HG03108 (cell line): ENCODE measurements at regions not wholly inside any gene's neighbourhood (a gene's known extent, or its start where the extent isn't known, plus 50 kb on each side); places are given as distances from the start of the nearest gene placed in this dataset.

Source experiments
- ATAC-seq: cut with Tn5 transposase; IDR thresholded peaks from one replicate; pipeline ENCODE4 v1.9.1; 2021; ENCODE audit warnings: moderate library complexity; ENCODE audit not compliant: unreplicated experiment

DNA sequence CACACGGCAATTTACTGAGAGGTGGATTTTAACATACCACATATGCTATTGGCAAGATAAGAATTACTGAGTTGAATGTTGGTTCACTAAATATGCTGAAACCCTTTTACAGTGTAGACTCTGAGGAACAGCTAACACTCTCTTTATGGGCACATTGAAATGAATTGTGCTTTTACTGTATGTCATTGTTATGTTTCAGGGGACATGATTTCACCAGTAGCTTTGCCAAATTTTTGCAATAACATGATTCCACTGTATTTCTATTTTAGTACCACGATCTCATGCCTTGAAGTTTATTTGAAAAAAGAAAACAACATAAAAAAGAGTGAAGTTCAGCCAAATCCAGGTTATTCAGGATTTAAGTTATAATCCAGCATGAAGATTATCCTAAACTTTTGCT lies 188.5 kb downstream of the HLX start:
- no peak for ATAC-seq

DNA sequence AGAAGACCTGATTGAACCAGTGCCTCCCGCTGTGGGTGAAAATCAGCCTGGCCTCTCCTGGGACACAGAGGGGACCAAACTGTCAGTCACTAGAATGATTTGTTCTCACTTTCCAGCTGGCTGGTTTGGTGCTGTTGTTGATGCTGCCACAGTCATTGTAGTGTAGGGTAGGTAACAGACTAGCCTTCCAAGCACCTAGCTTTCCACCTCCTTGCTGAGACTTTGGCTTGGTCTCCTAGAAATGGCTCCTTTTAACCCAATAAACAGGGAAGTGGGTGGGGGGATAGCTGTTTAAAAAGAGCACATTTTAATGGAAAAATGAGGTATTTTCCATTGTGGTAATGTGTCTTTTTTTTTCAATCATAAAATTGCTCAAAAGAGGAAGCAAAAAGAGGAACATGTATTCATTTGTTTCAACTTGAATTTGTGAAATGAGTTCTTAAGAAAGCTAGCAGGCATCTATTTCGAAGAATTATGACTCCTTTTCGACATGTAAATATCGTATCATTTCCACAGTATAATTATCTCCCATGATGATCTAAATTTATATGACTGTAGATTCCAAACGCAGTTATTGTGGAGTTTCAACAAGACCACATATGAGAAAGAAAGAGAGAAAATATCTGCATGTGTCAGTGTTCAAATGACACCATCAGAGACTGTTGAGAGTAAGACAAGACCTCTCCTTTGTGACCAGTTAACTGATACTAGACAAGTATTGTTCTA lies 190.1 kb downstream of the HLX start:
- ATAC-seq: peak; percentile 80

DNA sequence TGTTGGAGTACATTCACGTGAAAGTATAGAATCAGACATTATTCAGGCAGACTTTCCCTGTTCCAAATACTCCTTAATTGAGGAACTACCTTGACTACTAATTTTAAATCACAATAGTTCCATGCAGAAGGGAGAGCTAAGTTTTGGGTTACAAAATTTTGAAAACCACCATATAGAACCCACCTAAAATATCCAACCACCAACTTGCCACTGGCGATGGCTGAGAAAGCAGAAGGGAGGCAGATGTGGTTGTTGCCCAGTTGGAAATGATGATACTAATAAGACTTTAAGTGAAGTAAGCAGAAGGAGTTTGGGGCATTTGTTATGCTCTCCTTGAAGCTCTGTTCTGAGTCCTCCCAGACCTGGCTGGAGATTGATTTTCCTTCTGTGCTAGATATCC lies 190.7 kb downstream of the HLX start:
- no peak for ATAC-seq

DNA sequence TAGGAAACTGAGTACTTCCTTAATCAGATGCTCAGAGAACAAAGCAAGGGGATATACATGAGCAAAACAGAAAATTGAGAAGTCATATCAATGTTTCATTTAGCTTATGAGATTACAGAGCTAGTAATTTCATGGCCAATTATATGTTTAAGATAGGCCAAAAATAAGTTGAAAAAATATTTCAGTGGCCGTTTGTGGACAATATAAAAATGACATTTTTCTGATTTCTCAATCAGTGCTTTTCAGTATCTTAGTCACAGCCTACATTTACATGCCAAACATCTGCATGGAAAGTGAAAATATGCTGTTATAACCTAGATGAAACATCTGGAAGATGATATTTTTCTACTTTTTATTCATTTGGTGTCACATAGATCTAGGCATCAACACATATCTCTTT lies 192.5 kb downstream of the HLX start:
- no peak for ATAC-seq

DNA sequence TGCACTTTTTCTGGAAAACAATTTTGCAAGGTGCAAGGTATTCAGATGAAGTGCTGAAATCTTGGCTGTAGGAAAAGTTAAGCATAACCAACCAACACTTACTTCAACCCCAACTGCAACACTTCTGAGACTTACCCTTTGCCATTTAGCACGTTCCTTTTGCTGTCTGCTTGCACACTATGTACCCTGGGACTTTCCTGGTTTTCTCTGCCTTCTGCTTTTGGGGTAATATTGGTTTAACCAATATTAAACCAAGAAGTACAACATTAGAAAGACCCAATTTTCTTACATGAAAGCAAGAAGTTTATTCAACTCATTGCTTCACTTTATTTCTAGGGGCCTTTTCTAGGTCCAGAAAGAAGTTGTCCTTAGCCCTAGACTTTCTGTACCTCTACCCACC lies 193.0 kb downstream of the HLX start:
- no peak for ATAC-seq

DNA sequence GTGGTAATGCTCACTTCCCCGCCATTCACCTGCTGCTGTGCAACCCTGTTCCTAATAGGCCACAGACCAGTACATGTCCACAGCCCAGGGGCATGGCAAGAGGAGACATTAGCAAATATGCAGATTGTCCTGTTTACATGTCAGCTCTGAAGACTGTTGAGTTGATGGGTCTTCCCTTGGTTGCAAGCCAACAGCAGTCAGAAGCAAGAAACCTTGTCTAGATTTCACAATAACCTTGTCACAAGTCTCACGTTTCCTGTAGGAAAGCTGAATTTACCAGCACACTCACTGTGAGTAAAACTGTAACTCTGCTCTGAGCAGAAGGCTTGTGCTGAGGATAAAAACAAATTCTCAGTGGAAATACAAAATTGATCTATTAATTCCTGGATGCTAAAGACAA lies 195.1 kb downstream of the HLX start:
- ATAC-seq: no peak

DNA sequence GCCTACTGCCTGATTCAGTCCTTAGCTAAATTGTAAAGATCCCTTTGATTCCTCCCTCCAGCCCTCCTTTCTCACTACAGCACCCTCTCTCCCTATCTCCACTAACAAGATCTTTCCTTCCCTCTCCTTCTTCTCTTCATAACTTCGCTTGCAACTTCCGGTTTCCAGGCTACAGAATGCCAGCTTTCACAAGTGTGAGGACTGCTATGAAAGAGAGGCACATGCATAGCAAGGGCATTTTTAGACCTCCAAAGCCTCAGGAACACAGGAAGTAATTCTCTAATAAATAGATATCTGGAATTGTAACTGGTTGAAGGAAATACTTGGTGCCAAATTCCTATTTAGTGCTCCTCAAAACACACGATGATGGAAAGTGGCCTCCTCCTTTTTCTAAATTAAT lies 196.7 kb downstream of the HLX start:
- ATAC-seq: no peak

DNA sequence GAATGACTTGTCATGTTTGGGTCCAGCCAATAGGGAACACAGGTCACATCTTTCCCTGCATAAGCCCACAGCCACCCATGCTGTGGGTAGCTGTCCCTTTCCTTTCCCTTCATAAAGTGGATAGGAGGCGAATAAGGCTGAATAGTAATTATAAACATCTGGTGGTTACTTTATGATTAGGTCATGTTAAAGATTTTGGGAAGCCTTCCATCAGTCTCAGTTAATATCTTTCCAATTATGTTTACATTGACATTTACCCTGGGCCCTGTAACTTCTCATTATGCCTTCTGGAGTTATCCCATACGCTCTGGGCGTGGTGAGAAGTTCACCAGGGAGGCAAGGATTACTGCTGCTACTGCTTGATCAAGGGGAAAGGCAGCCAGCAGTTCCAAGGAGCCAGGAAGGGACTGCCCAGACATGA lies 197.2 kb downstream of the HLX start:
- no peak for ATAC-seq

DNA sequence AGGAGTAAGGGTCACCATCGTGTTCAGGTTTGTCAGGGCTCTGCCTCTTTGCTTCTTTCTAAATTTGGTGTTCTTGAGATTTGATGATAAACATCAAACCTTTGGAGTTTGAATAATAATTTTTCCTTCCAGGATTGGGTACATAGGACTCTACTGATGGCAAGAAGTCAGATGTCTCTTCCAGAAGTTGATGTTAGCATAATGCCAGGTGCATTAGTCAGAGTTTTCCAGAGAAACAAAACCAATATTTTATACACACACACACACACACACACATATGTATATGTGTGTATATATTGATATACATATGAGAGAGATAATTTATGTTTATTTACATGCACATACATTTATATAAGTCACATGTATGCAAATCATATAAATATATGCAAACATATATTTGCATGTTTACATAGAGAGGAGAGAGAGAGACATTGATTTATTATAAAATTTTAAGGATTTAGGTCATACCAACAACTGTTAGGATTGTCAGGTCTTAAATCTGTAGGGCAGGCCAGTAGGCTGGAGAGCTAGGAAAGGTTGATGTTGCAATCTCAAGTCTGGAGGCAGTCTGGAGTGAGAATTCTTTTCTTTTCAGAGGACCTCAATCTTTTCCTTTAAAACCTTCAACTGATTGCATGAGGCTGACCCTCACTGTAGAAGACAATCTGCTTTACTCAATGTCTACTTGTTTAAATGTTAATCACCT lies 199.2 kb downstream of the HLX start:
- no peak for ATAC-seq

DNA sequence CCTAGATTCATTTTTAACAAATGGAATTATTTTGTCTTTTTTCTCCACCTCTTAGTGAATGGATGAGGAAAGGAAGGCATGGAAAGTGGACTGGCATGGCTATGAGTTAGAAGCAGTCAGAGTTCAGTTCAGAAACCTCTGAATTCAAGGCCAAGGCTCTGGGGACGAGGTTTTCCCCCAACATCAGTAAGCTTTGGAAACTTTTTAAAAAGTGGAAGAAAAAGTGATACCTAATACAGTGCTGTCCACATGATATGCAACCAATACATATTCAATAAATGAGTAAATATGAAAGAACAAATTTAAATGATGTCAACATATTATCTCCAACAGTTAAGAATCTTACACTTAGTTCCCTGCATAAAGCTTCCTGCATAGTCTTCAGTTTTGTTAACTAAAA lies 204.7 kb downstream of the HLX start:
- ATAC-seq: no peak

DNA sequence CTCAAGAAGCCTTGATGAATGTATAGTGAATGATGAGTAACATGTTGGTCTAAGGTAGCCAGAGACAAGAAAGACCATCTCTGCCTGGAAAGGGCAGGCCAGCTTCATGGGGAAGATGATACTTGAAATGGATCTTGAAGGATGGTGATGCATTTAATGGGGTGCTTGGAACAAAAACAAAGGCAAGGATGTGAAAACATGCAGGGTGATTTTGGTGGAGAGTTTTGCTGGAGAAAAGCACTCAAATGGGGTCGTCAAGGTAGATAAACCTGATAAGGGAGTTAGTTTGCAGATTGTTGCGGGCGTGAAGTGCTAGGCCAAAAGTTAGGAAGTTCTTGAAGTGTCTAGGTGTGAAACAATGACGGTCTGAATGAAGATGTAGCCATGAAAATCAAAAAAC lies 205.4 kb downstream of the HLX start:
- no peak for ATAC-seq

DNA sequence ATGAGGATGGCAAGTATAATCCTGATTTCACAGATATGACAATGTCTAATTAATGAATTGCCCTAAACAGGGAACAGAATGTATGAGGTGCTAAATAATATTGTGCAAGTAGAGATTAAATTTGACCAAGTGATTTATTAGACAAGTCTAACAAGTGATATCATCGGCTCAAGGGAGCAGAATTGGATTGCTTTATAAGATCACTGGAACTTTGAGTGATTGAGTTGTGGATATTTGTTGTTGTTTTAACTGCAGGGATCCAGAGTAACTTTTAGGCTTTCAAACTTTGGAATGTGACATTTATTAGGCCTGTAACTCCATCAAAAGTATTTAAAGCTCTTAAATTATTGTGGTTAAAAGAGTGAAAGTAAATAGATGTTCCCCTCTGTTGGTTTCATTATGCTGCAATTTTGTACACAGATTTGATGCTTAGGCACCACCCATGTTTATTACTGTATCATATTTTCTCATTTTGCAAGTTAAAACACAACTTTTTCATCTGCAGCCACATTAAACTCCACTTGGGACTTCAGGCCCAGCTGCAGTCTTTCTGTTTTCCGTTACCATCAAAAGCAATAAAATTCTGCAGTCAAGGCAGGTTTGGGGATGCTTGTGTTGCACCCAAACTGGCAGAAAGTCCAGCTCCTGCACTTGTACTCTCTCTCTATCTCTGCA lies 206.6 kb downstream of the HLX start:
- ATAC-seq: no peak

DNA sequence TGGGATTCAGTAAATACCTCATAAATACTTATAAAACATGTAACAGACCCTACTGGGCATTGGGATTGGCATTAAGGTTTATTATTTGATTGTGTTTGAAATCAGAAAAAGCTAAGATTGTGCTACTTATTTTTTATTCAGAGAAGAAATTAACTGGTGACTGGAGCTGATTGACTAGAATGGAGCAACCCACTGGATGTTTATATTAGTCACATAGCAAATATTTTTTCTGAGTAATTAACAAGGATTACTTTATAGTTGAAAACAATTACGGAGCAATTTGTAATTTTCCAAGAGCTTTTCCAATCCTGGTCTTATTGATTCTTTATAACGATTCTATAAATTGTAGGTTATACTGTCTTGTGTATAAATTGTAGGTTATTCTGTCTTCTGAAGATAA lies 208.7 kb downstream of the HLX start:
- ATAC-seq: no peak

DNA sequence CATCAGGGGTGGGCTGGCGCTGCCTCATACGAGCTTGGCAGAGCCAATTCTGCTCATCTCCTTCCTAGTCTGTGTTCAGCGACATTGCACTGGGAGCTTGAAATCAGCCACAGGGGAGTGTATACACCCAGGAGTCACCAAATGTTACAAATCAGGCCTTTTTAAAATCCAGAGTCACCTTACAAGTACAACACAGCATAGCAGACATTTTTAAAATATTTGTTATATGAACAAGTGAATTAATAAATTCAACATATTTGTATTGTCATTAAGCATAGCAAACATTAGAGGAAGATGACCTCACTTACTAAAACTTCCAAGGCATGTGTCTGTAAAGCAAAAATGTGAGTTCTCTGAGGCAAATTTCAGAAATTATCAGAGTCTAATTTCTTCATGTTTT lies 210.0 kb downstream of the HLX start:
- ATAC-seq: no peak

DNA sequence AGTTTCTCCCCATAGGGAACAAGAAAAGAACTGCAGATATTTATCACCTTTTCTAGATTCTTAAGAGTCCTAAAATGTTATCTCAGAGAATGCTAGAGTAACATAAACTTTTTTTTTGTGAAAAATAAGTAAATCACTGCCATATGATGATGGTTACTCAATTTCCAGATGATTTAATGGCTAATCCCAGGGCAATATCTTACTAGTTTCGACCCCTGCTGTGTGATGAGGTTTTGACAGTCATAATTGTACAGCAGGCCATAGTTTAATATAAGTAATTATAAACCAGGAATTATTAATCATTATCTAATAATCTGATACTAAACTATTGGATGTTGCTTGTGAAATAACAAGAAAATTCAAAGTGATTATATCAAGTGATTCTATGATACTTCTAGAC lies 210.6 kb downstream of the HLX start:
- ATAC-seq: no peak

DNA sequence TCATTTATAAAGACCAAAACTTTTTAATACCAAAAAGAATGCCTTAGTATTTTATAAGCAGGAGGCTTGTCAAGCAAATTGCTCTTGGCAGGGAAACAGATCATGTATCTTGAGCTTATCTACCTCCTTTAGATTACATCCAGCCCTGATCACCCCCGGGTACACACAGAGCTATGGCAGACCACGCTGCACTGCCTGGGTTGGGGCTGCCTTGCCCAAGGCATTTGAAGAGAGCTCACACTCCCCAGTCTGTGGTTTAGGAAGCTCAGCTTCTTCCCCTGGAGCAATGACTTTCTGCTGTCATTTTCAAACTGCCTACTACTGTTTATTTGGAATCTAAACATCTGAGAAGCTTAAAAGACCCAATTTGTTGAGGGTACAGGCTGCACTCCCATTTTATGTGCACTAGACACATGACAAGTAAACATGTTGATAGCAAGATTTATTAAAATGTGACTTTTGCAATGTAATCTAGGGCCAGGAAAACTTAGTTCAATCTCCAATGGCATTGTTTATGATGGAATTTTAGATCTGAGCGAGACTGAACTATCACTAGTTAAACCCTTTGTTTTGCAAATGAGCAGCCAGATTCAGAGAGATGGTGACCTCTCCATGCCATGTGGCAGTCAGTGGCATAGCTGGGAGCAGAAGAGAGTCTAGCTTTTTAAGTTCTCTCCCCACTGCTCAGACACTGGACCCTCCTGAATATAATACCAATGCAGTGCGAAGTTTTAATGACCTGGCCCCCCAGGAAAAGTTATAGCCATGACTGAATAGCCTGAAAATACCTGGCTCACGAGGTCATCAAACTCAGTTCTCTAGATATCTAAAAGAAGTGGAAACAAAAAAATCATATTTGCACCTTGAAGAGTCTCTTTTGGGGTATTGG lies 214.9 kb downstream of the HLX start:
- ATAC-seq: no peak

DNA sequence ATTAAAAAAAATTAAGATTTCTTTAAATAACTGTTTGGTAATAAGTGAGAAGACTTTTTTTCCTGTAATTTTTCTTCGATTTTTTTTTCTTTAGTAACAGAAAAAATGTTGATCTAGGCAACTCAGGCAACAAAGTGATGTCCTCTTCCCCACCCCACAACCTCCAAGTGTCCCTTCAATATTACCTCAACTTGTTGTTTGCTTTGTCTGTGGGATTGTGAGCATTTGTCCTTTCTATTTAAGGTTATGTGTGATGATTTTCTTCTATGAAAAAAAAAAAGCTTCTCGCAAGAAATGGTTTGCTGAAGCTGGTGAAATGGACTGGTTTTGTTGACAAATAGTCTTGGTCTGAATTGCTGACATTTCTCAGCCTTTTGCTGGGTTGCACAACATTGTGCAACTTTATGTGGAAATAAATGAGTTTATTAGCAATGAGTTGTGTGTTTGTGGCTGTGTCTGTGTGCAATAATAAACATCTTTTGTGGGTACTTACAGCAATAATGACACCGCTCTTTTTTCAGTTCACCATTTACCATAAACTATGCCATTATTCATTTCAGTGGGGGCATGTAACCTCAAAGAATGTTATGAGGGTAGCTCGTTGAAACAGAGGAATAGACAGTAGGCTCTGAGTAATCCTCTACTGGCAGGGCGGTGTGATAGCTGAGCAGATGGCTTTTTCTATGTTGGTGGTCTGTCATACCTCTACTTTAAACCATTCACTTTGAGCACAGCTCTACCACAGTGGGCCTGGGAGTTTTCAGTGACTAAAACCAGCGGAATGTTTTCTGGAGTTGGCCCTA lies 218.4 kb downstream of the HLX start:
- no peak for ATAC-seq

DNA sequence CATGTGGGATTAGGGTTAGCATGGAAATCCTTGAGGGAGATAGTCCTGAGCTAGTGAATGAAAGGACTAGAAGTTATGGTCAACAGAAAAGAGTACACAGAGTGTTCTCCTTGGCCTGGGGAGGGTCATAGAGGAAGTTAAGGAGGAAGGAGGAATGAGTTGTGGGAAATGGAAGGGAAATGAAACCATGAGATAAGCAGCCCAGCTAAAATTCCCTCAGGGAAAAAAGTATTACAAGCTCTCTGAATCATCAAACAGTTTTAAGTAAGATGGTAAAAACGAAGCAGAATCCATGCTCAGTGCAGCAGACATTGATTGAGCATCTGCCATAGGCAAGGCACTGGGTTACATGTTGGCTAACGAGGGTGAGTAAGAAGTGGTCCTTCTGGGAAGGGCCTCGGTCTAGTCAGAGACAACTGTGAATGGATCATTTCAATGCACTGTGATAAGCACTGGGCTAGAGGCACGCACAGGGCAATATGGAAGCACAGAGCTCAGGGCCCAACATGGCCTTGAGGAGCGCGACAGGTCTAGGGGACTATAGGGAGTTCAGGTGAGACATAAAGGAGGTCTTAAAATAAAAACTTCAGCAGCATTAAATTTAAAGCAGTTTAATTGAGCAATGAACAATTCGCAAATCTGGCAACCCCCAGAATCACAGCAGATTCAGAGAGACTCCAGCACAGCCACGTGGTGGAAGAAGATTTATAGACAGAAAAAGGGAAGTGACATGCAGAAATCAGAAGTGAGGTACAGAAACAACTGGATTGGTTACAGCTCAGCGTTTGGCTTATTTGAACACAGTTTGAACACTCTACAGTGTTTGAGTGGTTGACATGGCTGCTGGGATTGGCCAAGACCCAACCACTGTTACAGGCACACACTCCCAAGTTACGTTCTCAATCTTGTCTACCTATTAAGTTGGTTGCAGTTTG lies 219.5 kb downstream of the HLX start:
- ATAC-seq: no peak
